Fibroblast of gingiva (primary cell): ENCODE measurements at regions not wholly inside any gene's neighbourhood (a gene's known extent, or its start where the extent isn't known, plus 50 kb on each side); places are given as distances from the start of the nearest gene placed in this dataset.

ENCODE experiments used
- DNase-seq: peaks from one replicate; pipeline ENCODE4 v3.0.0-alpha.2; 2011; ENCODE audit warnings: low read depth

- DNase-seq = peak; percentile 19
Observed at GRCh38 chr4:4735870-4736269, 123.6 kb upstream of the MSX1 start.

- no peak for DNase-seq
Observed at GRCh38 chr4:4735136-4735750, 124.2 kb upstream of the MSX1 start.

- no peak for DNase-seq
Observed at GRCh38 chr4:4734425-4734824, 125.0 kb upstream of the MSX1 start.

GRCh38 chr4:4733663-4734062 is 125.8 kb upstream of the MSX1 start:
- DNase-seq = no peak

GRCh38 chr4:4730249-4730648 is 129.2 kb upstream of the MSX1 start:
- no peak for DNase-seq

GRCh38 chr4:4729206-4729605 is 130.3 kb upstream of the MSX1 start:
- DNase-seq = no peak

GRCh38 chr4:4727536-4727935 is 131.9 kb upstream of the MSX1 start:
- no peak for DNase-seq

GRCh38 chr4:4726051-4726450 is 133.4 kb upstream of the MSX1 start:
- DNase-seq = no peak

- DNase-seq = no peak
Observed at GRCh38 chr4:4724321-4724720, 135.1 kb upstream of the MSX1 start.

GRCh38 chr4:4721636-4722035 is 137.8 kb upstream of the MSX1 start:
- DNase-seq = no peak

- DNase-seq = no peak
Observed at GRCh38 chr4:4720646-4721045, 138.8 kb upstream of the MSX1 start.

- no peak for DNase-seq
Observed at GRCh38 chr4:4719436-4719835, 140.0 kb upstream of the MSX1 start.

GRCh38 chr4:4717692-4718091 is 141.8 kb upstream of the MSX1 start:
- no peak for DNase-seq

- no peak for DNase-seq
Observed at GRCh38 chr4:4714331-4714730, 145.1 kb upstream of the MSX1 start.

- no peak for DNase-seq
Observed at GRCh38 chr4:4712800-4713528, 146.5 kb upstream of the MSX1 start.

- DNase-seq = no peak
Observed at GRCh38 chr4:4711902-4712301, 147.6 kb upstream of the MSX1 start.

GRCh38 chr4:4709736-4710135 is 149.7 kb upstream of the MSX1 start:
- no peak for DNase-seq

GRCh38 chr4:4704267-4704666 is 155.2 kb upstream of the MSX1 start:
- peak; percentile 60 for DNase-seq

GRCh38 chr4:4697584-4697983 is 155.7 kb upstream of the STX18 start:
- DNase-seq = no peak

- DNase-seq = no peak
Observed at GRCh38 chr4:4696530-4696929, 154.7 kb upstream of the STX18 start.

- DNase-seq = no peak
Observed at GRCh38 chr4:4695497-4695896, 153.6 kb upstream of the STX18 start.

- DNase-seq = no peak
Observed at GRCh38 chr4:4694827-4695226, 153.0 kb upstream of the STX18 start.

GRCh38 chr4:4694296-4694772 is 152.5 kb upstream of the STX18 start:
- DNase-seq = no peak

GRCh38 chr4:4693755-4694295 is 152.0 kb upstream of the STX18 start:
- DNase-seq = no peak
